Activated T-cell treated with anti-CD3 and anti-CD28 coated beads for 1 hour (primary cell): ENCODE measurements at regions not wholly inside any gene's neighbourhood (a gene's known extent, or its start where the extent isn't known, plus 50 kb on each side); places are given as distances from the start of the nearest gene placed in this dataset.

Source experiments
- DNase-seq: peaks from one replicate; pipeline ENCODE4 v3.0.0-alpha.2; 2020; ENCODE audit warnings: low read depth

GRCh38 chr7:113710310-113711096 is 208.3 kb downstream of the PPP1R3A start:
- DNase-seq = no peak

GRCh38 chr7:113705439-113705838 is 213.4 kb downstream of the PPP1R3A start:
- DNase-seq = no peak

- DNase-seq = no peak
These were observed 220.1 kb downstream of the PPP1R3A start for GRCh38 chr7:113698556-113699220.

- DNase-seq = no peak
These were observed 224.7 kb downstream of the PPP1R3A start for GRCh38 chr7:113694149-113694548.

GRCh38 chr7:113684165-113684564 is 234.6 kb downstream of the PPP1R3A start:
- no peak for DNase-seq

GRCh38 chr7:113677811-113678210 is 241.0 kb downstream of the PPP1R3A start:
- no peak for DNase-seq

GRCh38 chr7:113664867-113665266 is 253.9 kb downstream of the PPP1R3A start:
- no peak for DNase-seq

- no peak for DNase-seq
These were observed 259.4 kb downstream of the PPP1R3A start for GRCh38 chr7:113659416-113659815.

- DNase-seq = no peak
These were observed 261.2 kb downstream of the PPP1R3A start for GRCh38 chr7:113657603-113658002.

GRCh38 chr7:113652501-113652900 is 266.3 kb downstream of the PPP1R3A start:
- DNase-seq = no peak

- no peak for DNase-seq
These were observed 269.3 kb downstream of the PPP1R3A start for GRCh38 chr7:113649556-113649955.

GRCh38 chr7:113639221-113639620 is 279.6 kb downstream of the PPP1R3A start:
- DNase-seq = no peak

- no peak for DNase-seq
These were observed 281.9 kb downstream of the PPP1R3A start for GRCh38 chr7:113636727-113637421.

- no peak for DNase-seq
These were observed 283.3 kb downstream of the PPP1R3A start for GRCh38 chr7:113635492-113635891.

- DNase-seq = no peak
These were observed 285.7 kb downstream of the PPP1R3A start for GRCh38 chr7:113633073-113633472.

- DNase-seq = no peak
These were observed 289.6 kb downstream of the PPP1R3A start for GRCh38 chr7:113628948-113629847.

GRCh38 chr7:113625494-113626102 is 293.2 kb downstream of the PPP1R3A start:
- DNase-seq = no peak

GRCh38 chr7:113622796-113623195 is 296.0 kb downstream of the PPP1R3A start:
- no peak for DNase-seq

- no peak for DNase-seq
These were observed 308.2 kb downstream of the PPP1R3A start for GRCh38 chr7:113610572-113610971.

GRCh38 chr7:113608782-113609181 is 310.0 kb downstream of the PPP1R3A start:
- DNase-seq = no peak

GRCh38 chr7:113606325-113606724 is 312.5 kb downstream of the PPP1R3A start:
- DNase-seq = no peak
